Right lobe of liver (tissue), 6 donors: ENCODE measurements at regions not wholly inside any gene's neighbourhood (a gene's known extent, or its start where the extent isn't known, plus 50 kb on each side); places are given as distances from the start of the nearest gene placed in this dataset.

Experiments
- ATAC-seq, 4 donors: fragments of 200-7000 bp; cut with Tn5 transposase; one replicate each; pipeline ENCODE4 v1.9.1; 2020; ENCODE audit warnings: mild to moderate bottlenecking in 4 of 4, moderate library complexity in 4 of 4
- DNase-seq, 3 donors: peaks; one replicate each; pipeline ENCODE4 v3.0.0-alpha.2; 2020
- H3K27ac ChIP-seq, 3 donors: fragments of 200-600 bp; one replicate each; pipeline ENCODE4 v1.8.0; 2022
- H3K27me3 ChIP-seq, 2 donors: fragments of 200-600 bp; one replicate each; pipeline ENCODE4 v1.8.0; 2022
- H3K36me3 ChIP-seq, 4 donors: fragments of 200-600 bp; sonication (generic) in 1 of 4; one replicate each; pipeline versions ENCODE4 v1.5.1 to v1.8.0; 2017 to 2022; ENCODE audit warnings: control low read depth in 1 of 4
- H3K4me1 ChIP-seq, 4 donors: fragments of 200-600 bp; sonication (generic) in 1 of 4; one replicate each; pipeline versions ENCODE4 v1.5.1 to v1.8.0; 2017 to 2022; ENCODE audit warnings: control low read depth in 1 of 4
- H3K4me3 ChIP-seq, 3 donors: fragments of 200-600 bp; one replicate each; pipeline ENCODE4 v1.8.0; 2022
- H3K9me3 ChIP-seq, 4 donors: fragments of 200-600 bp; sonication (generic) in 1 of 4; one replicate each; pipeline versions ENCODE4 v1.5.1 to v1.8.0; 2017 to 2022; ENCODE audit warnings: control low read depth in 1 of 4
- POLR2A ChIP-seq: fragments of 450-650 bp; IDR thresholded peaks from one replicate; pipeline ENCODE4 v1.6.1; 2017; ENCODE audit warnings: antibody characterized with exemption, mild to moderate bottlenecking
- WGBS: methylation state at CpG from one replicate; pipeline ENCODE4 v1.1.6; 2018; ENCODE audit warnings: low coverage, low lambda C conversion rate; ENCODE audit not compliant: insufficient coverage; ENCODE audit errors: missing lambda C conversion rate; 5-methylcytosine and 5-hydroxymethylcytosine counted together
- intact Hi-C, 2 donors: fragments of 100-400 bp; cut with DNase I; formaldehyde crosslinking; loops; one replicate each; pipeline versions ENCODE4 v1.11.2 to v1.14.1; 2022
- TF ChIP-seq, protein P1 (sequence below), 4 donors: fragments of 200-600 bp in 3 of 4; fragments of 450-650 bp in 1 of 4; IDR thresholded peaks; one replicate each; pipeline versions ENCODE4 v1.5.1 to v1.8.0; 2016 to 2022; ENCODE audit warnings: antibody characterized with exemption in 4 of 4, mild to moderate bottlenecking in 2 of 4
- donor health status: DM: no; HTN: yes; CAD: no.
- donor health status: DM: no; HTN: no; CAD: no.
- donor health status: DM: no; HTN: no; CAD: no.
- donor health status: DM: no; HTN: yes; CAD: no.
- donor health status: DM: no; HTN: yes; CAD: no.

DNA sequence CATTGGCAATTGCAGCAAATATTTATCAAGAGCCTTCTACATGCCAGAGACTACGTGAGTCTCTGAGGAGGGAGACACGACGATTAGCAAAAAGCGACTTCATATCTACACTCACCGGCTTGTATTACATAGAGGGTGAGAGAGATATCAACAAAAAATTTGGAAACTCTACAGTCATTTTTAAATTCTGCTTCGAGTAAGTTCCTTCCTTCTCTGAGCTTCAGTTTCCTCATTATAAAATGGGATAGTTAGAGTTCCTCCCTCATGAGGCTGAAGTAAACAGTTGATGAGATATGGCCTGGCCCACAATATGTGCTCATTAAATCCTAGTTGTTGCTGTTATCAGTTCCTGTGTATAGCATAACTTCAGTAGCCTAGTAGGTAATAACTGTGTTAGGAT, 64.1 kb upstream of the SIRPA start:
- intact Hi-C loops = no loop called here
- H3K36me3 ChIP-seq = no peaks in the 10 kb centered on the region
- no peaks in the 10 kb centered on the region for H3K27me3 ChIP-seq
- H3K4me1 ChIP-seq = peaks cover 0 to 10% (median 0%) of the 10 kb centered on the region in 4 donors
- WGBS = 65% methylated on average over 6 of the region's 6 CpGs
- no peak for ATAC-seq
- TF ChIP-seq, protein P1, sequence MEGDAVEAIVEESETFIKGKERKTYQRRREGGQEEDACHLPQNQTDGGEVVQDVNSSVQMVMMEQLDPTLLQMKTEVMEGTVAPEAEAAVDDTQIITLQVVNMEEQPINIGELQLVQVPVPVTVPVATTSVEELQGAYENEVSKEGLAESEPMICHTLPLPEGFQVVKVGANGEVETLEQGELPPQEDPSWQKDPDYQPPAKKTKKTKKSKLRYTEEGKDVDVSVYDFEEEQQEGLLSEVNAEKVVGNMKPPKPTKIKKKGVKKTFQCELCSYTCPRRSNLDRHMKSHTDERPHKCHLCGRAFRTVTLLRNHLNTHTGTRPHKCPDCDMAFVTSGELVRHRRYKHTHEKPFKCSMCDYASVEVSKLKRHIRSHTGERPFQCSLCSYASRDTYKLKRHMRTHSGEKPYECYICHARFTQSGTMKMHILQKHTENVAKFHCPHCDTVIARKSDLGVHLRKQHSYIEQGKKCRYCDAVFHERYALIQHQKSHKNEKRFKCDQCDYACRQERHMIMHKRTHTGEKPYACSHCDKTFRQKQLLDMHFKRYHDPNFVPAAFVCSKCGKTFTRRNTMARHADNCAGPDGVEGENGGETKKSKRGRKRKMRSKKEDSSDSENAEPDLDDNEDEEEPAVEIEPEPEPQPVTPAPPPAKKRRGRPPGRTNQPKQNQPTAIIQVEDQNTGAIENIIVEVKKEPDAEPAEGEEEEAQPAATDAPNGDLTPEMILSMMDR (IDR thresholded peaks at IDR 0.05) = no peak
- TF ChIP-seq POLR2A = no peak
- H3K4me3 ChIP-seq = no peak overlapping the region
- no peak for DNase-seq
- no peak overlapping the region for H3K27ac ChIP-seq
- H3K9me3 ChIP-seq = no peaks in the 10 kb centered on the region

GRCh38 chr20:1830240-1830639, 65.0 kb upstream of the SIRPA start:
- Histone ChIP-seq H3K27ac (no peak overlapping the region), H3K4me1 (peaks cover 0 to 10% (median 0%) of the 10 kb centered on the region in 4 donors), H3K27me3 (no peaks in the 10 kb centered on the region), H3K36me3 (no peaks in the 10 kb centered on the region), H3K9me3 (no peaks in the 10 kb centered on the region), H3K4me3 (no peak overlapping the region)
- ATAC-seq (peak in 1 of 4 donors; percentile 19), DNase-seq (peak in 1 of 3 donors; percentile 42)
- 65% methylated on average over 4 of the region's 7 CpGs for WGBS
- TF ChIP-seq, protein P1 (IDR thresholded peaks at IDR 0.05) = no peak
- TF ChIP-seq POLR2A = no peak
- intact Hi-C loops = no loop called here

- no peak overlapping the region for H3K4me3 ChIP-seq
- no peaks in the 10 kb centered on the region for H3K36me3 ChIP-seq
- H3K27ac ChIP-seq = no peak overlapping the region
- TF ChIP-seq, protein P1 (IDR thresholded peaks at IDR 0.05) = no peak
- no peak for TF ChIP-seq POLR2A
- no peaks in the 10 kb centered on the region for H3K9me3 ChIP-seq
- intact Hi-C loops = no loop called here
- DNase-seq (no peak), ATAC-seq (no peak)
- H3K27me3 ChIP-seq = no peaks in the 10 kb centered on the region
- peaks cover 0 to 10% (median 0%) of the 10 kb centered on the region in 4 donors for H3K4me1 ChIP-seq
- WGBS = 100% methylated on average over 4 of the region's 9 CpGs
Observed at GRCh38 chr20:1829531-1829930, 65.7 kb upstream of the SIRPA start.

DNA sequence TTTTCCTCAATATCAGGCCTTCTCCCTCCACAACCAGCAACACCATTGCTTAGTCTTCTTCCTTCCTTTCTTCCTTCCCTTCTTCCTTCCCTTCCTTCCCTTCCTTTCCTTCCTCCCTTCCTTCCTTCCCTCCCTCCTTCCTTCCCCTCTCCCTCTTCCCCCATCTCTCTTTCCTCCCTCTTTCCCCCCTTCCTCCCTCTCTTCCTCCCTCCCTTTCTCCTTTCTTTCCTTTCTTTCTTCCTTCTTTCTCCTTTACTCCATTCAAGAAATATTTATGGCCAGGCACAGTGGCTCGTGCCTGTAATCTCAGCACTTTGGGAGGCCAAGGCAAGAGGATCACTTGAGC, 66.4 kb upstream of the SIRPA start:
- Histone ChIP-seq H3K27ac (no peak overlapping the region), H3K27me3 (no peaks in the 10 kb centered on the region), H3K4me3 (no peak overlapping the region), H3K4me1 (peaks cover 0 to 10% (median 0%) of the 10 kb centered on the region in 4 donors), H3K36me3 (no peaks in the 10 kb centered on the region), H3K9me3 (no peaks in the 10 kb centered on the region)
- 83% methylated on average over 1 of the region's 1 CpG for WGBS
- DNase-seq (no peak), ATAC-seq (no peak)
- intact Hi-C loops = no loop called here
- TF ChIP-seq POLR2A = no peak
- TF ChIP-seq, protein P1 (IDR thresholded peaks at IDR 0.05) = no peak
